HT1080 (cell line): ENCODE measurements at regions not wholly inside any gene's neighbourhood (a gene's known extent, or its start where the extent isn't known, plus 50 kb on each side); places are given as distances from the start of the nearest gene placed in this dataset.

Source experiments
- DNase-seq: peaks from one replicate; pipeline ENCODE4 v3.0.0-alpha.2; 2015; ENCODE audit warnings: low read depth

DNA sequence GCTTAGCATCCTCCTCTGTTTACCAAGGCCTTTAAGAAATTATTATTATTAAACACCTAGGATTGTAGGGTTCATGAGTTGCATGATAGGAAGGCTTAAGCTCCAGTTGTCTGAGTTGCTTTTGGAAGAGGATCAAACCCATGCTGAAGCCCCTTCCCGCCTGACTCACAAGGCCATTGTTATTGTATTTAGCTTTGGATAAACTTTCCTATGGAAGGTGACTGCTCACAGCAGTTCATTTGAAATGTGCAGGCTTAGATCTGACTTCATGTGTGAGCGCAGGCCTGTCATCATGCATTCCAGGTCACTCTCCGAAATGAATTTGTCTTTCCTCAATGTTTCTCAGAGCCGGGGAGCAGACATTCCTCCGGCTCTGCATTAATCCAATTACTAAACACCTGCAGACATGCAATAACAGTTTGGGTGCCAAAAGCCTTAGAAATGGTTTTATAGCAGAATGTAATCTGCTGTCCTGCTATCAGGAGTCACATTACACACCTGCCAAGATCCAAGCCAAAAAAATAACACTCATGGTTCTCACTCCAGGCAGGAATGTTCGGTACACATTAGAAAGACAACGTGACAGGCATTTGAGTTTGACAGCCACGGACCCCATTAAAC is 119.9 kb downstream of the OSR1 start:
- no peak for DNase-seq

- DNase-seq, result peak; percentile 26
Measured at GRCh38 chr2:19235308-19235707, 123.1 kb downstream of the OSR1 start.

GRCh38 chr2:19232312-19232711 is 126.1 kb downstream of the OSR1 start:
- DNase-seq, result no peak

- no peak for DNase-seq
Measured at GRCh38 chr2:19231625-19232024, 126.8 kb downstream of the OSR1 start.

GRCh38 chr2:19230626-19231025 is 127.8 kb downstream of the OSR1 start:
- DNase-seq, result no peak

DNA sequence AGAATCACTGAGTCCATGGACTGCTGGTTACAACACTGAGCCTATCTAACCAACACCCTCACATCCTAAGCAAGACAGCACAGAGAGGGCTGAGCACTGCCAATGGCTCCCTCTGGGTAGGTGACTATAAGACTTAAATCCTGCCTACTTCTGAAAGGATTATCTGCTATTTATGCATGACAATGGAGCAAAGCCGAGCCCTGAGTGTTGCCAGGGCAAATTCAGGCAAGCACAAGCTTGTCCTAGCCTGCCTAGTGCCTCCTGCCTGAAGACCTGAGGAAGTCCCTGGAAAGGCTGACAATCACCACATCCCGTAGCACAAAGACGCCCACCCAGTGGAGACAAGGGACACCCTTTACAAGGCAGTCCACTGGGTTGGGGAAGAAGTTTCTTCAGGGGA is 129.7 kb downstream of the OSR1 start:
- no peak for DNase-seq

DNA sequence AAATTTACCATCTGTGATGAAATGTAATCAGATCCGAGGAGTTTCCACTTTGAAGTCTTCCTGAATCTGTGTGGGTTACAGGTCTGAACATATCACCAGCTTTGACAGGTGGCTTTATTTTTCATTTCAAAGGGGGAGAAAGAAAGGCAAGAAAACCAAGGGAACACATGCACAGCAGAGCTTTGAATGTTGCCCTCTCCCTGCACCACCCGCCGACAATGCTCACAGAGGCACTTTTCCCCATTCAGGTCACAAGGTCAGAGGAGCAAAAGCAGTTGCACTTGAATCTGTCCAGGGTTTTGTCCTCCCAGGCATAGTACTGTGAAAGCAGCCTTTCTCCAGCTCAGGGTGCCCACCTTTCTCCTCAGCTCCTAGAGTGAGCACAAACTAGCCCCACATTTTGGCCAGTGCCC is 130.2 kb downstream of the OSR1 start:
- DNase-seq, result no peak

DNA sequence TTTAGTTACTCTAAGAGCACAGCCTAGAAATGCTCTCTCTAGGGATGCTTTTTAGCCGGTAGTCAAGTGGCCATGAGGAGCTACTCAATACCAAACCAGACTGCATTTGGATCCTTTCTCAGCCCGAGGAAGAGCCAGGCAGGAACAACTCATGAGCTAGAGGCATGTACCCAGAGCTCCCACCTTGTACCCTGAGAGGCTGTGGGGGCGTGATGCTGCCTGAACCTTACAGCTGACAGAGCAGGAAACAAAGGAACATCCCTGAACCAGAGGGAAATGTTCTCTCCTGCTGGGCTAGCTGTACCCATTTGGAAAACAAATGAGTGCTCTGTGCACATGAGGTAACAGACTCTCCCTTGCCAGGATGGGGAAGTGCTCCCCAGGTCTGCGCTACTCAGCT is 131.6 kb downstream of the OSR1 start:
- no peak for DNase-seq

DNA sequence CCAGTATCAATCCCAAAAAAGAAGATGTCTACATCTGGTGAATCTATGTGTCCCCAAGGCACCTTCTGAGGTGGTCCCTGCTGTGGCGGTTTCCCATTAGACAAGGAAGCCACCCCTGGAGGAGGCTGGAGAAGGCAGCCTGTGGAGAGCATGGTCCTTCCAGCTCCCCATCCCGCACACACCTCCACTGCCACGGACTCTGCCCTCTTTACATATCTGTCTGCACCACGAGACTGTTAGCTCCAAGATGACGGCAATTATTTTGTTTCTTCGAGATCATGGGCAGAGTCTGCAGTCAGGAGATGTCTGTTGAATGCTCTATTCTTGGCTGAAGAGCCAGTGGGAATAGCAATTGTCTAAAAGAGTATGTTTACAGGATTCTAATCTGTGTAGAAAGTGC is 132.0 kb downstream of the OSR1 start:
- DNase-seq, result no peak

GRCh38 chr2:19225931-19226330 is 132.5 kb downstream of the OSR1 start:
- DNase-seq, result no peak

DNA sequence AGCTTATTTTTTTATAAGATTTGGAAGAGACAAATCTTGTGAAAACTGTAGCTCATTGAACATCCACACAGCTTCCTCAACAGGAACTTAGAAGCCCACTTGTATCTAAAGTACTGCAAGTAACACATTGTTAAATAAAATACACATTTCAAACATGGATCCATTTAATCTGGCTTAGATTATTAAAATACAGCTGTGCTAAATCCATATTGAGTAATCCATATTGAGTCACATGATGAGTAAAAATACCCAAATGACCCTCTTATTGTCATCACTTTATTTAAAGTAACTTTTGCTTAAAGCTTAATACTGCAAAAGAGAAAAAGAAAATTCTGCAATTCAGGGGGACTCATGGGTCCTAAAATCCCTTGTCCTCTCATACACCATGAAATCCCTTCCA is 133.3 kb downstream of the OSR1 start:
- no peak for DNase-seq

- DNase-seq, result no peak
Measured at GRCh38 chr2:19224486-19224885, 133.9 kb downstream of the OSR1 start.

DNA sequence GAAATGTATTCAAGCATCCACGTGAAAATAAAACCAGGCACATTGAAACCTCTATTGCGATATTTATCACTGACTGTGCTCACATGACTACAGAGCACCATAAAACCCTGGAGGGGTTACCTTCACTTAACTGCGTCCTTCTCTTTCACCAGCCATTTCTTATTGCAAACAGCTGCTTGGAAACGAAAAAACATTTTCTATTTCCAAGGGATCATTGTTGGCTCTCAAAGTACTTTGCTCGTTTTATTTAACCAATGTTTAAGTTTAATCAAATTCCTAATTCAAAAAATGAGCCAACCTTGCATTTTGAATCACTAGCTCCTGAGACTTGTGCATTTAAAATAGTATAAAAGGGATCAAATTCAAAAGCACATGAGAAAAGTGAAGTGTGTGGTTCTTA is 134.4 kb downstream of the OSR1 start:
- DNase-seq, result no peak

DNA sequence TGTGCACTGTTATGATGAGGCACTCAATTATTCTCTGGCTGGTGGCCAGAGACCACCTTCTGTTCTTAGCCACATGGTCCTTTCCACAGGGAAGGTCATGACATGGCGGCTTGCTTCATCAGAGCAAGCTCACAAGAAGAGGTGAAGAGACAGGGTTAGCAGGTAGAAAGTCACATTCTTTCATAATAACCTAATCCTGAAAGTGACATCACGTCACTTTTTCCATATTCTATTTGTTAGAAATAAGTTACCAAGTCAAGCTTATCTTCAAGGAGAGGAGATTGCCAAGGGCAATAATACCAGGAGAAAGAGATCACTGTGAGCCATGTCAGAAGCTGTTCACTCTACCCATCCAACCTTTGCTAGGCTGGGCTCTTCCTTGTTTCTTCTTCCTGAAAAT is 139.4 kb downstream of the OSR1 start:
- no peak for DNase-seq

DNA sequence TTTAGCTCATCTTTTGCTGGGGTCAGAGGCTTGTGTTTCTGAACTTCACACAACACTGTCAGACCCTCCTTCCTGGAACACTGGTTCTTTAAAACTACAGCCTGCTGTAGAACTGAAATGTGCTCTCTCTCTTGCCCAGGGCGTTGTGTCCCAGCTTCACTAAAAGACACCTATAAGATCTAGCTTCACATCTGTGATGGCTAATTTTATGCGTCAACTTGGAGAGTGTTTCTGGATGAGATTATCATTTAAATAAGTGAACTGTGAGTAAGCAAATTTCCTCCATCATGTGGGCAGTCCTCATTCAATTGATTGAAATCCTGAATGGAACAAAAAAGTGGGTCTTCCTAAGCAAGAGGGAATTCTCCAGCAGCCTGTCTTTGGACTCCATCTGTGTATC is 140.3 kb downstream of the OSR1 start:
- DNase-seq, result no peak

DNA sequence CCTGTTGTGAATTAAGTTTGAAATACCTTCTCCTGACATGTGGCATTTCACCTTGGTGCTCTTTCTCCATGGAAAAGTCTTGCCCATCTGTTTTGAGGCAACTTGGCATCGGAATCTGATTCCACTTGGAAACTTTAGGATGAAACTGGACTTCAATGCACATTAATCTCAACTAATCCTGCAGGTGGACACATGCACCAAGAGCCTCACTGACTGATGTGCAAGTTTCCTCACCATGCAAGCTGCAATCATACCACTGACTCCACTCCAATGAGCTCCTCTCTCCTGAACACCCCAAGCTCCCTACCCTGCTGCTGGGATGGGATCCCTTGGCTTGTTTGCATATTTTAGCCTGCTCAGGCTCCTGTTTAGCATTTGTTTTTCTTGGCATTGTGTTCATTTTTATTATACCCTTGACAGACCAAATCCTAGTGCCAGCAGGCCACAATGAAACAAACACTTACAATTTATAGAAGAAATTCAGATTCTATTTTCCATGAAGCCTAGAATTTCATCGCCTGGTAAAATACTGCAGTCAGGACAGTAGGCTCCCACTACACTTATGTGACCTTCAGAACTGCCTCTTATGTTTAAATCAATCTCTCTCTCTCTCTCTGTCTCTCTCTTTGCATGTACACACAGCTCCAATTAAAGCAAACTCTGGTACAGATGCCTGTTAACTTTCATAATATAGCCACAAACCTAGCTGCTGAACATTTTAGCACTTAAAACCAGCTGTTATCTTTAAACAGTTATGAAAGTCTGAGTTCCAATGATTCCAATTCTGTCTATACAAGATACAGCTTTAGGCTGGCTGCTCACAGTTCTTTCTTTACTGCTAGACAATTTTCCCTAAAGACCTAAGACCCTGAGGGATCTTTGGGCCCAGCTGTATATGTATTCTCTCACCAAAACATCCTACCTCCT is 141.5 kb downstream of the OSR1 start:
- DNase-seq, result no peak

DNA sequence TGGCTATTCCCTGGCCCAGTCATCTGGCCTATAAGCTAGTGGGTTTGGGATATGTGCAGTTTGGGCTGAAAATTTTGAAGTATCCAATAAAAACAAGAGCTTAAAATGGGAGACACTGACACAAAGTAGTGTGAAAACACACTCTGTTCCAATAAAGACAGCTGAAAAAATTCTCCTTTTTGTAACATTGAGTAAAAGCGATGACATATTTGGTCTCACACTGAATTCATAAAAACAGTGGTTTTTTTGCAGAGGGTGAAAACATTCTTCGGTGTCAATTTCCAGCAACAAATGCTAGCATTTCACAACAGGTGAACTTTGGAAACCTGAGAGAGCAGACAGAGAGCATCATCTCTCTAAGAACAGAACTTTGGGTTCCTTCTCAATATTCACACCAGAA is 142.2 kb downstream of the OSR1 start:
- no peak for DNase-seq

GRCh38 chr2:19214682-19215391 is 143.6 kb downstream of the OSR1 start:
- peak; percentile 30 for DNase-seq

DNA sequence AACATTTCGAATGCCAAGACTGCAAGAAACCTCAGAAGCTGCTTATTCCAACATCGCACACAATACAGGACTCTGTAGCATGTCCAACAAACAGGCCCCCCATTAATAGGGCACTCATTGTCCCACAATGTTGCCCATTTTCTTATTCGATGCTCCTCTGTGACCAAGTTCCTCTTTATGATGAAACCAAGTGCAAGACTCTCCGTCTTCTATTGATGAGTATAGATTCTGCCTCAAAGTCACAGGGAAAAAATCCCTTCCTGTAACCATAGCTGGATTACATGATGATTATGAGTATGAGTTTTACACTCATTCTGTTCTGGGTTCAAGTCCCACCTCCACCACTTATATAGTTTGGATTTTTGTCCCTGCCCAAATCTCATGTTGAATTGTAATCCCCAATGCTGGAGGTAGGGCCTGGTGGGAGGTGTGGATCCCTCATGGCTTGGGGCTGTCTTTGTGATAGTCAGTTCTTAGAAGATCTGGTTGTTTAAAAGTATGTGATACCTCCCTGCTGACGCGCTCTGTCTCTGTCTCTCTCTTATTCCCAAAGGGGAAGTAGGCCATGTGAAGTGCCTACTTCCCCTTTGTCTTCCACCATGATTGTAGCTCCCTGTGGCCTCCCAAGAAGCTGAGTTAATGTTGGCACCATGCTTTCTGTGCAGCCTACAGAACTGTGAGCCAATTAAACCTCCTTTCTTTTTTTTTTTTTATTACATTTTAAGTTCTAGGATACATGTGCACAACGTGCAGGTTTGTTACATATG is 148.7 kb downstream of the OSR1 start:
- DNase-seq, result no peak

DNA sequence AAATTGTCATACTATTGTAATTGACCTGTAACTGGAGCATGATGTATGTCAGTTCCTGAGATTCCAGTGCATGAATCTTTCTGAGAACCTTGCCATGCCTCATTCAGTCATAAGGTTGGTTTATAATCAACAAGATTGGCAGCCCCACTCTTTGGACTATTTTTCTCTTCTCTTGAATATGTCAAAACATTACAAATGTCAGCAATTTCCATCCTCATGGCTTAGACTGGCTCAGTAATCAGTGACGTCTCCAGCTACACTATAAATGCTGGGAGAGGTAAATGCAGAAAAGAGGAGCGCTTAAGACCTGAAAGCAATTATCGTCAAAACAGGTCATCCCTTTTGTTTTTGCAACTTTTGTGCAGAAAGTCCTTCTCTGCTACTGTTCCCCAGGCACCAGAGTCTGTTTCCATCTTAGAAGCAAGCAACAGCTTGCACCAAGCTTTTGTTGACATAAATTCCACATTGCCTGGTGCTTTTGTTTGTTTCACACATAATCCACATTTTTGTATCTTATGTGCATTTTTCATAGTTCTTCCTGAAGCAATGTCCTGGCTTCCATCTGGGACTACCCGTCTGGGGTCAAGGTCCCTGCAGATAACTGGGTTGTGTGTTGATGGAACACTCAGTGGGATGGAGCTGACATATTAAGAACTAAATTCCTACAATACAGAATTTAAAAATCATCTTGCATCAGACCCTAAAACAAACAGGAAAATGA is 149.8 kb downstream of the OSR1 start:
- no peak for DNase-seq

DNA sequence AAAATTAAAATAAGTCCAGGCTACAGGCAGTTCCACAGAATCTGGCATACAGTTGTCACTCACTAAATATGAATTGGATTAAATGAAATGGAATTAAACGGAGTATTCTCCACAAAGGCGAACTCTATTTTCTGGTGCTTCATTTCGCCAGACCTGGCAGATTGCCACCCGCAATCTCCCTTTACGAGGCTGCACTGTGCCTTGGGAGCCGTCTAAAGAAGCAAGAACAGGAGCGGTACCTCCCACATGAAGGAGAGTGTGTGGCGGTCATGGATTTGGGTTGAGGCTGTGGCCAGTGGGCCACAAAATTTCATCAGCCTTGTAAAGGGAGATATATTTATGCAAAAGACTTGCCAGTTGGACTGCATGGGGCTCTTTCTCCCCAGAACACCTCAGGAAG is 151.0 kb downstream of the OSR1 start:
- no peak for DNase-seq
